GM18868 (cell line): ENCODE measurements at regions not wholly inside any gene's neighbourhood (a gene's known extent, or its start where the extent isn't known, plus 50 kb on each side); places are given as distances from the start of the nearest gene placed in this dataset.

Source experiments
- ATAC-seq: cut with Tn5 transposase; IDR thresholded peaks from one replicate; pipeline ENCODE4 v1.9.1; 2021; ENCODE audit warnings: mild to moderate bottlenecking, moderate library complexity; ENCODE audit not compliant: unreplicated experiment

DNA sequence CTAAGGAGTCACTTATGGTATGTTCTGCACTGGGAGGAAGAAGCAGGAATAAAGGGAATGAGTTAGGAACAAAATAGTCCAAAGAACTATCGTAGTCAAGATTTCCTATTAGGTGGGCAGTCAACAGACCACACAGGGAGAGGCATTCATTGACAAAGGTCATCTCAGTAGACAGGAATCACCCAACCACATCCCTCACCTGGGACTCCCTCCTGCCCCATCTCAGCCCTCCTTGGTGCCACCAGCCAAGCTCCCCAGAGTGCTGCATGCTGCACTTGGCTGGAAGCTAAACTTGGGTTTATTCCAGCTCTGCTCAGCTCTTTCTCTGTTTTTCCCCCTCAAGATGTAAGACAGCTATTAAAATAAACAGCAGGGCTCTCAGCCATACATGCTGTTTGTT is 72.3 kb upstream of the CTNNB1 start:
- ATAC-seq, result no peak

DNA sequence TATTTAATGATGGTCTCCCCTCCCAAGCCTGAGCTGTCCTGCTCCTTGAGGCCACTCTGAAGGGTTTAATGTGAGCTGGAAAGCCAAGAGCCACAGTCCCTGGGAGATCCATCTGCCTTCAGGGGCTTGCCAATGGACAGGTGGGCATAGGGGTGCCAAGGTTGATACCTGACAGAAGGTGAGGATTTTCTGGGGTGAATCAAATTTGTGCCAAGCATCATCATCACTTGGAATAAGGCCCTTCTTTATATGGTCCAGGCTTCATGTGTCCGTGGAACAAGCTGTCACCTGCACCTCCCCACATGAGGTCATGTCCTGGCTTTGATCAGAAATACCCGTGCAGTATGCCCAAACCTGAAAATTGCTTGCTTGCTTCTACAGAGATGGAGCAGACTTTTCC is 71.9 kb upstream of the CTNNB1 start:
- ATAC-seq, result no peak

DNA sequence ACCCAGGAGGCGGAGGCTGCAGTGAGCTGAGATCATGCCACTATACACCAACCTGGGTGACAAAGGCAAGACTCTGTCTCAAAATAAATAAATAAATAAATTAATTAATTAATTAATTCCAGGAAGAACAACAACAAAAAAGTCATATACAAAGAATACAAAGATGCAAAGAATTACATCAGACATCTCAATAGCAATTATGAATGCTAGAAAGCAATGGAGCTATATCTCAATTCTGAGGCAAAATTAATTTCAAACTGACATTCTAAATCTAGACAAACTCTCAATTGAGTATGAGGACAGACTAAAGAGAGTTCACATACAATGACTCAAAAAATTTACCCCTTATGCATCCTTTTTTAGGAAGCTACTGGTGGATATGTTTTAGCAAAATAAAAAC is 69.6 kb upstream of the CTNNB1 start:
- no peak for ATAC-seq

DNA sequence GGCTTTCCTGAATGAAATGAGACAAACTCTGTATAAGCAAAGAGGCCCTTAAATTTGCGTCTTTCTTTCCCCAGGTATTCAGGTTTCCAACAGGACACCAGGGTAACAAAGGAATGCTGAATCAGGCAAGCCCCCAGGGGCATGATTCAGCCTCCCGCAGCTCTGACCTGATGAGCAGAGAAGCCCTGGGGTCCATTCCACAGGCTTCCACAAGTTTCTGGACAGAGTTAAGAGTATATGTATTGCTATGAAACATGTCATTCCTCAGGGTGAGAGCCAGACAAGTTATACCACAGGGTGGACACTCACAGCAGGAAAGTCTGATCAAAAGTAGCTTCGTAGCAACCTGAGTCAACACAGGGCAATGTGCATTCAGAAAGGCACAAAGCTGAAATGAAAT is 68.1 kb upstream of the CTNNB1 start:
- ATAC-seq, result no peak

DNA sequence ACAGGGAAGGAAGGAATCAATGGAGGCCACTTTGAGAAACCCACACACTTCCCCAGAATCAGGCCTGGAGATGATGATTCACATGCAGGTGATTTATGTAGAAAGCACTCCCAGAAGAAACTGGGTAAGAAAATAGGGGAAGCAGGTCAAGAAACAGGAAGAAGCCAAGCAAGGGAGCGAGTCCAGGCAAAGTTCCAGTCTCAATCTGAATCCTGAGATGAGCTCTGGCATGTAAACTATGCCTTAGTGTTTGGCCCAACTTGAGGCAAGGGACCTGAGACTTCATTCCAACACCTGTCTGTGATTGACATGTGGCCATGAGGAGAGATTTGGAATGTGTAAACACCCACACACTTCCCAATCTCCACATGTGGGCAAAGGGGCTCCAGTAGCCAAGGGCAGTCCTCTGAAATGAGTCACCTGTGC is 61.6 kb upstream of the CTNNB1 start:
- ATAC-seq, result no peak

DNA sequence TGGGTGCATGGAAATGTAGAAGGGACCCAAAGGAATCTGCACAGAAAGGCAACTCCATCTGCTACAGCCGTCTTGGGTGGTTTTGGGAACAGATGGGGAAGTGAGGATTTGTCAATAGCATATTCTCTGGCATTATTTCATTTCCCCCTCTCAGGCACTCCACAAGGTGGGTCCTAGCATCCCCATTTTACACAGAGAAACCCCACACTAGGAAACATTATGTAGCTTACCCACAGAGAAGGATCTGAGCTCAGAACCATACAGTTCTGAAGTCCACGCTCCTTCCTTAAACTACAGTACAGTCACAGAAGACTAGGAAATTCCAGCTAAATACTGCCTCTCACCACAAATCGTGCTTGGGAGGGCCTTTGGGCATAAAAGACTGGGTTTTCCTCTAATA is 61.2 kb upstream of the CTNNB1 start:
- no peak for ATAC-seq

DNA sequence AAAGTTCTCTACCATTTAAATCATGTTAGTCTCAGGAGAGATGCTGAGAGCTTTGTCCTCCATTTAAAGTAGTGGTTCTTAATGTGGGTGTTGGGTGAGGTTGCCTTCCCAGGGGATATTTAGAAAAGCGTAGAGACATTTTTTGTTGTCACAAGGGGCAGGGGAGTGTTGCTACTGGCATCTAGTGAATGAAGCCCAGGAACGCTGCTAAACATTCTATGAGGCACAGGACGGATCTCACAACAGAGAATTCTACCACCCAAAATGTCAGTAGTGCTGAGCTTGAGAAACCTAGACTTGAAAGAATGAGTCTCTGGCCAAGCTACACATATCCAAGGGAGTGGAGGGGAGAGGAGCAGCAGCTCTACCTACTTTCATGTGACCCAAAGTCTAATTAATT is 60.7 kb upstream of the CTNNB1 start:
- no peak for ATAC-seq

DNA sequence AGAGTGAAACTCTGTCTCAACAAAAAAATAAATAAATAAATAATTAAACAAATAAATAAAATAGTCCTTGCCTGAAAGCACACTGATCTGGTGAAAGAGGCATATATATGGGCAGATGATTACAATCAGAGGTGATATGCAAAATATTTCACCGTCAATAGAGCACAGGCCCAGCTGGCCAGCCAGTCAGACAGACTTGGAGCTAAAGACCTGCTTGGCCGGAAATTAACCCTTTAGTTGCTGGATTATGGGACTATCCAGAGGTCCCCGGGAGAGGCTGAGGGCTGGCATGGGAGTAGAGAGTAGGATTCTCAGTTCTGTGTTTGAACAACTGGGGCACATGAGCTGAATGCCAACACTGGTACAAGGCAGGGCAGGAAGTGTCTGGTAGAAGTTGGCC is 59.1 kb upstream of the CTNNB1 start:
- ATAC-seq, result no peak

DNA sequence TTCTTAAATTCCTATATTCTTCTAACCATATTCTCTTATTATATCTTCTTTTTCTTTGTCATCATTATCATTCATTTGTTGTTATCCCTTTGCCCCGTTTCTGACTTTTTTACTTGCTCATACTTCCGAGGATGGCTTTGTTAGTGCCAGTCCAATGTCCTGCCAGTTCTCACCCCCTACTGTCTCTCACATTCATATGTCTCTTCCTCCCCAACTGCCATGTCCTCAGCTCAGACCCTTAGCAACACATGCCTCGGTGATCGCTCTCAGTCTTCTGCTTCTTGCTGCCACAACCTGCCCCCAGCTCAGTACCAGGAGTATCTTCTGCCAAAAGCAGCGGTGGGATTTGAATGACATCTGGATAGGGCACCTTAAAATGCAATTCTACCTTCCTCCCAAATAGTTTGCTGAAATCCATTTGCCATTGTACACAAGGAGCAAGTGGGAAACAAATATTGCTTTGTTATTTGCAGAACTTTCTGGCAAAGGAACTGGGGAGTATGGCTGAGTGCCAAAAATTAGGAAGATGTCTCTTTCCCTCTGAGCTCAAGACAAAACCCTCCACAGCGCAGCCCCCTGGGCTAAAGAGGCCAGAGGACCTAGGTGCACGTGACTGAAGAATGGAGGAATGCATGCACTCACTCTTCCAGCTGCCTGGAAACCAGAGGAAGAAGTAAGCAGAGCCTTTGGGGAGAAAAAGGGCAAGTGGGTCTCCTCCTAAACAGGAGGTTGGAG is 57.7 kb upstream of the CTNNB1 start:
- no peak for ATAC-seq

DNA sequence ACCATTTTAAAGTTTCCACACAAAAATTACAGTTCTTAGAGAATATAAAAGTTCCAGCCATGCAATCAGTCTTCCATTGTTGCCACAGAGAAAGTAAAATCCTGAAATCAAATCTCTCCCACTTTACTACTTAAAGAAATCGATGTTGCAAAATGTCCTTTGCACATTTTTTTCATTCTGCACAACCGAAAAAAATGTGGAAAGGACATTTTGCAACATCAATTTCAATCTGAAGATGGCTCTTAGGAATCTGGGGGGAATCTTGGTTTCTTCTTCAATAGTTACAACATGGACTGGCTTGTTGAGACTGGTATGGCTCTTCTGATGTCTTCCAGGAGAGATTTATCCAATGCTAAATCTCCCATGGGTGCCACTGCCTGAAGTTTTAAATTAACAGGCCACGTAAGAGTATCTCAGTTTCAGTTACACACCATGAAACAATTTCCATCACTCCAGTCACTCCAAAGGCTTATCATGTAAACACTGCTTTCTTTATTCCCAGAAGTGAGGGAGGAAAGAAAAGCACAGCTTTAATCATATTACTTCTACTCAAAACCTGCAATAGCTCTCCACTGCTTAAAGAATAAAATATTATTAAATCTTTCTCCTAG is 55.8 kb upstream of the CTNNB1 start:
- ATAC-seq, result no peak

DNA sequence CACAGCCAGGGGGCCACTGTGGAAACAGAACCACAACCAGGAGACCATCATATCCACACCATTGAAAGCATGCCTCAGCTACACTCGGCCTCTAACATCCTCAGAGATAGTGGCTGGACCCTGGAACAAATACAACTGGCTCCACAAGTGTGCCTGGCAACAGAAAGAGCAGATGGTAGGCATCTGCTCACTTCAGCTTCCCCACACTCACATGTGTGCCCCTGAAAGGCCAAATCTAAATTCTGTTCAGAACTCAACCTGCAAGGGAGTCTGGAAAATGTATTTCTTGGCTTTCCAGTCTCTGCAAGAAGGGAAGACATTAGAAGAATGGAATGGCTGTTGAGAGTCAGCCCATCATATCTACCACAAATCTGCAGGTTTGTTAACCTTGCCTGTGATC is 54.7 kb upstream of the CTNNB1 start:
- ATAC-seq, result no peak

DNA sequence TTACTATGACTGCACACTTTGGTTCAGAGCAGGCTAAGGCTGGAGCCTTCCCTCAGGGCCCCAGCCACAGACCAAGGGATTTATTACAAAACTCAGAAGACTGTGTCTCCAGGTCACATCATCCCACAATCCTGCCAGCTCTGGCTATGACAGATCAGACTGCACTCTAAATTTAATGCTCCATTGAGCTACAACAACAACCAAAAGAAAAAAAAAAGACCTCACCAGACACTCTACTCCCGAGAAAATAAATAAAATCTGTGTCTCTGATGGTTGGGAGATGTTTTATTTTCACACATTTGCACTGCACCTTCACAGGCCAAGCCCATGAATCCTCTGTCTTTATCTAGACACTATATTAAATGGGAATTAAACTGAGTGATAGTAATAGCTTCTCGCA is 50.8 kb upstream of the CTNNB1 start:
- no peak for ATAC-seq

DNA sequence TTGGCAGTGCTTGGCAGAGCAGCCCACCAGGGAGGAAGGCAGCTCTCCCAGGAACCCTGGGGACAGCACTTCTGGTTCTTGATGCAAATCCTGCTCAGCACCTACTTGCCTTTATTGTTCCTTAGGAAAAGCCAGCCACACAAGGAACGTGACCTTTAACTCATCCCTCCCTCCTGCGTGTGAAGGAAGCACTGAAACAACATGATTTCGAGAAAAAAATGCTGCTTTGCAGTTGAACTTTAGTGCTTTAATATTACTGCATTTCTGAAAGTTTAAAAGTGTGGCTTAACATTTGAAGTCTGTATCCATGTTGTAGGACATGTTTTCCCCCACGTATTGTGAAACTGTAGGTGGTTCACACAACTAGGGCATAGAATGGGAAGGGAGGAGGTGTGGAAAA is 50.4 kb upstream of the CTNNB1 start:
- no peak for ATAC-seq
